HepG2 (cell line): ENCODE measurements at regions not wholly inside any gene's neighbourhood (a gene's known extent, or its start where the extent isn't known, plus 50 kb on each side); places are given as distances from the start of the nearest gene placed in this dataset.
"Not testable (repeated sequence)": the region's sequence is repeated elsewhere in the genome, so short reads cannot be mapped to it uniquely, and the experiment has no call there.

Source experiments
- CREM ChIP-seq, 2 experiments: sonication (generic) in 1 of 2; formaldehyde crosslinking in 1 of 2; IDR thresholded peaks; 2 replicates each; pipeline versions ENCODE4 v1.4.0 to v1.6.1; 2016 to 2020; ENCODE audit warnings: antibody characterized with exemption in 1 of 2, mild to moderate bottlenecking in 1 of 2, missing genetic modification reagents in 1 of 2
- EED ChIP-seq: sonication (generic); formaldehyde crosslinking; IDR thresholded peaks from 2 replicates; pipeline ENCODE4 v1.5.0; 2020; ENCODE audit warnings: mild to moderate bottlenecking, missing genetic modification reagents
- HIVEP1 ChIP-seq: sonication (generic); formaldehyde crosslinking; IDR thresholded peaks from 2 replicates; pipeline ENCODE4 v1.4.0; 2020; ENCODE audit warnings: mild to moderate bottlenecking, missing genetic modification reagents
- HNRNPLL ChIP-seq: fragments of 200-400 bp; formaldehyde crosslinking; IDR thresholded peaks from 2 replicates; pipeline ENCODE4 v1.6.1; 2017; ENCODE audit warnings: mild to moderate bottlenecking, low read depth, low read length; ENCODE audit not compliant: poor library complexity, severe bottlenecking
- KAT7 ChIP-seq: IDR thresholded peaks from 2 replicates; pipeline ENCODE4 v1.6.1; 2018; ENCODE audit warnings: borderline replicate concordance, missing compliant biosample characterization
- MIXL1 ChIP-seq: IDR thresholded peaks from 2 replicates; pipeline ENCODE4 v1.6.1; 2016
- NR2F2 ChIP-seq: IDR thresholded peaks from 2 replicates; pipeline ENCODE4 v1.6.1; 2012; ENCODE audit warnings: low read depth, inconsistent platforms, borderline replicate concordance
- PTBP1 ChIP-seq: fragments of 200-400 bp; formaldehyde crosslinking; IDR thresholded peaks from 2 replicates; pipeline ENCODE4 v1.6.1; 2018; ENCODE audit warnings: low read length, low read depth; ENCODE audit not compliant: poor library complexity, severe bottlenecking
- SMAD3 ChIP-seq: sonication (generic); formaldehyde crosslinking; IDR thresholded peaks from 2 replicates; pipeline ENCODE4 v1.4.0; 2020; ENCODE audit warnings: missing genetic modification reagents
- TBL1XR1 ChIP-seq: fragments of 150-350 bp; IDR thresholded peaks from 2 replicates; pipeline ENCODE4 v1.6.1; 2014; ENCODE audit warnings: borderline replicate concordance, low read length; ENCODE audit not compliant: partially characterized antibody
- ZNF12 ChIP-seq: sonication (generic); formaldehyde crosslinking; IDR thresholded peaks from 2 replicates; pipeline ENCODE4 v1.5.0; 2020; ENCODE audit warnings: missing genetic modification reagents
- ZNF224 ChIP-seq: sonication (generic); formaldehyde crosslinking; IDR thresholded peaks from 2 replicates; pipeline ENCODE4 v1.5.0; 2020; ENCODE audit warnings: mild to moderate bottlenecking, missing genetic modification reagents
- ZNF335 ChIP-seq: sonication (generic); formaldehyde crosslinking; IDR thresholded peaks from 2 replicates; pipeline ENCODE4 v1.4.0; 2020; ENCODE audit warnings: missing genetic modification reagents
- ZNF747 ChIP-seq: sonication (generic); formaldehyde crosslinking; IDR thresholded peaks from 2 replicates; pipeline ENCODE4 v1.8.1; 2023; ENCODE audit warnings: missing genetic modification reagents, mild to moderate bottlenecking, borderline replicate concordance
- TF ChIP-seq, protein P1 (sequence below): sonication (generic); formaldehyde crosslinking; IDR thresholded peaks from 2 replicates; pipeline ENCODE4 v1.5.0; 2020; ENCODE audit warnings: missing genetic modification reagents
- TF ChIP-seq, protein P2 (sequence below): sonication (generic); formaldehyde crosslinking; IDR thresholded peaks from 2 replicates; pipeline ENCODE4 v1.4.0; 2020; ENCODE audit warnings: missing genetic modification reagents
- TF ChIP-seq, protein P3 (sequence below): fragments of 450-650 bp; IDR thresholded peaks from 2 replicates; pipeline ENCODE4 v1.6.1; 2016
- TF ChIP-seq, protein P4 (sequence below): sonication (generic); formaldehyde crosslinking; conservative IDR thresholded peaks from 2 replicates; pipeline ENCODE4 v1.8.0; 2022; ENCODE audit warnings: mild to moderate bottlenecking, moderate library complexity, missing genetic modification reagents
- TF ChIP-seq, protein P5 (sequence below): sonication (generic); formaldehyde crosslinking; IDR thresholded peaks from 2 replicates; pipeline ENCODE4 v1.4.0; 2020; ENCODE audit warnings: missing genetic modification reagents

DNA sequence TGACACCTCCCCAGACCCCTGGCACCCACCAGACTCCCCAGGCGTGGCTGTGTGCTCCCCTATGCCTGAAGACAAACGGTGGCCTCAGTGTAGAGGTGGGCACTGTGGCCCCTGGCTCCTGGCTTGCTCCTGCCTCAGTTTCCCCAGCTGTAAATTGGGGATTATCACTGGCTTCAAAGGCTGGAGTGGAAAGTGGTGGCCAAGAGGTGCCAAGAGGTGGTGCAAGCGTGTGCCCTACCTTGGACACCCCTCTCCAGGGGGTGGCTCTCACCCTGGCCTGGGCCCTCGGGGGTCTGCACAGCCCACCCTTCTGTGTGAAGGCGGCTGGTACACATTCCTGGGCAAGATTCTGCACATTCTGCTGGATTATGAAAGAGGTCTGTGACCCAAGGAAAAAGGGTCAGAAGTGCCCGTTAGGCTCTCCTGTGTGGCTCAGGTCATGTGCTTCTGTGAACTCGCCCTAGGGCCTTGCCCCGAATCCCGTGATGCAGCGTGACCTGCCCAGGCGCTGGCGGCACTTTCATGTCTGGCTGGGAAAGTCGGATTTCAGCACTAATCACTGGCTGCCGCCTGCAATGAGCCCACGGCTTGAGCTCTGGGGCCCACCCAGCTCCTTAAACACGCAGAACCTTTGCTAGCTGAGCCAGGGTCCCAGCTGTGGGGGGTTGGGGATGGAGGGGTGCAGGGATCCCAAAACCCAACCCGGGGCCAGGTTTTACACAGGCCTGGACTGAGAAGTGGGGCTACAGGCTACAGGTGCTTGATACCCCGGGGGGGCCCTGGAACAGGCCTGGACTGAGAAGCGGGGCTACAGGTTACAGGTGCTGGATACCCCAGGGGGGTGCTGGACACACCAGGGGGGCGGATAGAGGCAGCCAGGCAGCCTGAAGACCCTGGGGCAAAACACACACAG is 86.8 kb upstream of the METTL9 start (continued):
- TF ChIP-seq PTBP1, result peak; percentile 5
- TF ChIP-seq ZNF224 (CRISPR knock-in tag), result peak; percentile 94
- TF ChIP-seq, protein P1, sequence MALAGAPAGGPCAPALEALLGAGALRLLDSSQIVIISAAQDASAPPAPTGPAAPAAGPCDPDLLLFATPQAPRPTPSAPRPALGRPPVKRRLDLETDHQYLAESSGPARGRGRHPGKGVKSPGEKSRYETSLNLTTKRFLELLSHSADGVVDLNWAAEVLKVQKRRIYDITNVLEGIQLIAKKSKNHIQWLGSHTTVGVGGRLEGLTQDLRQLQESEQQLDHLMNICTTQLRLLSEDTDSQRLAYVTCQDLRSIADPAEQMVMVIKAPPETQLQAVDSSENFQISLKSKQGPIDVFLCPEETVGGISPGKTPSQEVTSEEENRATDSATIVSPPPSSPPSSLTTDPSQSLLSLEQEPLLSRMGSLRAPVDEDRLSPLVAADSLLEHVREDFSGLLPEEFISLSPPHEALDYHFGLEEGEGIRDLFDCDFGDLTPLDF (CRISPR knock-in tag), result peak; percentile 17; the same call in 1 of the 2 replicates
- TF ChIP-seq, protein P2, sequence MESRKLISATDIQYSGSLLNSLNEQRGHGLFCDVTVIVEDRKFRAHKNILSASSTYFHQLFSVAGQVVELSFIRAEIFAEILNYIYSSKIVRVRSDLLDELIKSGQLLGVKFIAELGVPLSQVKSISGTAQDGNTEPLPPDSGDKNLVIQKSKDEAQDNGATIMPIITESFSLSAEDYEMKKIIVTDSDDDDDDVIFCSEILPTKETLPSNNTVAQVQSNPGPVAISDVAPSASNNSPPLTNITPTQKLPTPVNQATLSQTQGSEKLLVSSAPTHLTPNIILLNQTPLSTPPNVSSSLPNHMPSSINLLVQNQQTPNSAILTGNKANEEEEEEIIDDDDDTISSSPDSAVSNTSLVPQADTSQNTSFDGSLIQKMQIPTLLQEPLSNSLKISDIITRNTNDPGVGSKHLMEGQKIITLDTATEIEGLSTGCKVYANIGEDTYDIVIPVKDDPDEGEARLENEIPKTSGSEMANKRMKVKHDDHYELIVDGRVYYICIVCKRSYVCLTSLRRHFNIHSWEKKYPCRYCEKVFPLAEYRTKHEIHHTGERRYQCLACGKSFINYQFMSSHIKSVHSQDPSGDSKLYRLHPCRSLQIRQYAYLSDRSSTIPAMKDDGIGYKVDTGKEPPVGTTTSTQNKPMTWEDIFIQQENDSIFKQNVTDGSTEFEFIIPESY (CRISPR knock-in tag), result peak; percentile 95
- TF ChIP-seq, protein P3, sequence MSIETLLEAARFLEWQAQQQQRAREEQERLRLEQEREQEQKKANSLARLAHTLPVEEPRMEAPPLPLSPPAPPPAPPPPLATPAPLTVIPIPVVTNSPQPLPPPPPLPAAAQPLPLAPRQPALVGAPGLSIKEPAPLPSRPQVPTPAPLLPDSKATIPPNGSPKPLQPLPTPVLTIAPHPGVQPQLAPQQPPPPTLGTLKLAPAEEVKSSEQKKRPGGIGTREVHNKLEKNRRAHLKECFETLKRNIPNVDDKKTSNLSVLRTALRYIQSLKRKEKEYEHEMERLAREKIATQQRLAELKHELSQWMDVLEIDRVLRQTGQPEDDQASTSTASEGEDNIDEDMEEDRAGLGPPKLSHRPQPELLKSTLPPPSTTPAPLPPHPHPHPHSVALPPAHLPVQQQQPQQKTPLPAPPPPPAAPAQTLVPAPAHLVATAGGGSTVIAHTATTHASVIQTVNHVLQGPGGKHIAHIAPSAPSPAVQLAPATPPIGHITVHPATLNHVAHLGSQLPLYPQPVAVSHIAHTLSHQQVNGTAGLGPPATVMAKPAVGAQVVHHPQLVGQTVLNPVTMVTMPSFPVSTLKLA, result peak; percentile 85
- TF ChIP-seq HIVEP1 (CRISPR knock-in tag), result peak; percentile 96
- peak; percentile 88 for TF ChIP-seq SMAD3 (CRISPR knock-in tag)
- TF ChIP-seq HNRNPLL, result peak; percentile 50
- TF ChIP-seq ZNF12 (CRISPR knock-in tag), result peak; percentile 87
- TF ChIP-seq, protein P4, sequence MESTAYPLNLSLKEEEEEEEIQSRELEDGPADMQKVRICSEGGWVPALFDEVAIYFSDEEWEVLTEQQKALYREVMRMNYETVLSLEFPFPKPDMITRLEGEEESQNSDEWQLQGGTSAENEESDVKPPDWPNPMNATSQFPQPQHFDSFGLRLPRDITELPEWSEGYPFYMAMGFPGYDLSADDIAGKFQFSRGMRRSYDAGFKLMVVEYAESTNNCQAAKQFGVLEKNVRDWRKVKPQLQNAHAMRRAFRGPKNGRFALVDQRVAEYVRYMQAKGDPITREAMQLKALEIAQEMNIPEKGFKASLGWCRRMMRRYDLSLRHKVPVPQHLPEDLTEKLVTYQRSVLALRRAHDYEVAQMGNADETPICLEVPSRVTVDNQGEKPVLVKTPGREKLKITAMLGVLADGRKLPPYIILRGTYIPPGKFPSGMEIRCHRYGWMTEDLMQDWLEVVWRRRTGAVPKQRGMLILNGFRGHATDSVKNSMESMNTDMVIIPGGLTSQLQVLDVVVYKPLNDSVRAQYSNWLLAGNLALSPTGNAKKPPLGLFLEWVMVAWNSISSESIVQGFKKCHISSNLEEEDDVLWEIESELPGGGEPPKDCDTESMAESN (CRISPR knock-in tag), result peak; percentile 90
- TF ChIP-seq, protein P5, sequence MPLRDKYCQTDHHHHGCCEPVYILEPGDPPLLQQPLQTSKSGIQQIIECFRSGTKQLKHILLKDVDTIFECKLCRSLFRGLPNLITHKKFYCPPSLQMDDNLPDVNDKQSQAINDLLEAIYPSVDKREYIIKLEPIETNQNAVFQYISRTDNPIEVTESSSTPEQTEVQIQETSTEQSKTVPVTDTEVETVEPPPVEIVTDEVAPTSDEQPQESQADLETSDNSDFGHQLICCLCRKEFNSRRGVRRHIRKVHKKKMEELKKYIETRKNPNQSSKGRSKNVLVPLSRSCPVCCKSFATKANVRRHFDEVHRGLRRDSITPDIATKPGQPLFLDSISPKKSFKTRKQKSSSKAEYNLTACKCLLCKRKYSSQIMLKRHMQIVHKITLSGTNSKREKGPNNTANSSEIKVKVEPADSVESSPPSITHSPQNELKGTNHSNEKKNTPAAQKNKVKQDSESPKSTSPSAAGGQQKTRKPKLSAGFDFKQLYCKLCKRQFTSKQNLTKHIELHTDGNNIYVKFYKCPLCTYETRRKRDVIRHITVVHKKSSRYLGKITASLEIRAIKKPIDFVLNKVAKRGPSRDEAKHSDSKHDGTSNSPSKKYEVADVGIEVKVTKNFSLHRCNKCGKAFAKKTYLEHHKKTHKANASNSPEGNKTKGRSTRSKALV (CRISPR knock-in tag), result peak; percentile 69; the same call in 1 of the 2 replicates
- TF ChIP-seq NR2F2, result peak; percentile 94
- peak; percentile 97 for TF ChIP-seq KAT7 (CRISPR knock-in tag)
- TF ChIP-seq ZNF335, result 0 out of 2 replicates have a peak, but pooled peaks have one; percentile 58
- peak; percentile 52; the same call in 1 of the 2 replicates for TF ChIP-seq ZNF747 (CRISPR knock-in tag)
- peak; percentile 82 for TF ChIP-seq CREM (IDR thresholded peaks at IDR 0.05)
- not testable (repeated sequence) for TF ChIP-seq CREM (CRISPR knock-in tag; IDR thresholded peaks at IDR 0.05)
- TF ChIP-seq MIXL1, result peak; percentile 73
- peak; percentile 87 for TF ChIP-seq EED (CRISPR knock-in tag)
- peak; percentile 82 for TF ChIP-seq TBL1XR1
